ENCODE measurements at regions not wholly inside any gene's neighbourhood (a gene's known extent, or its start where the extent isn't known, plus 50 kb on each side); places are given as distances from the start of the nearest gene placed in this dataset.
"Not testable (repeated sequence)": the region's sequence is repeated elsewhere in the genome, so short reads cannot be mapped to it uniquely, and the experiment has no call there.

DNA sequence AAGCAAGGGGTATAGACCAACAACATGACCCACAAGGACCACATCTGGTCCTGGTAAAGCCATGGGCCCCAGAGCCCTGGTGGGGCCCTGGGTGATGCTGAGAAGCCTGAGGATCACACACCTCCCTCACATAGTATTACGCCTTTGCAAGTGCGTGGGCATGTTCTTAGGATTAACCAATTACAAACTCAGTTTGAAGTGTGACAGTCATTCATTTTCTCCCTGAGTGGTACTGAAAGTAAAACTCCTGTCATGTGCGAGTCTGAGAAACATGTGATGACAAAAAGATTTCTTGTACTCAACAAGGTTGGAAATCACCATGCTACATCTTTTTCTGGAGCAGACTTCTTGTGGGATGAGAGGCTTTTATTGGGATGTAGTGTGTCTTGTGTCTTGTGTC, 315.3 kb upstream of the DUSP10 start:
- no peak for DNase-seq

DNA sequence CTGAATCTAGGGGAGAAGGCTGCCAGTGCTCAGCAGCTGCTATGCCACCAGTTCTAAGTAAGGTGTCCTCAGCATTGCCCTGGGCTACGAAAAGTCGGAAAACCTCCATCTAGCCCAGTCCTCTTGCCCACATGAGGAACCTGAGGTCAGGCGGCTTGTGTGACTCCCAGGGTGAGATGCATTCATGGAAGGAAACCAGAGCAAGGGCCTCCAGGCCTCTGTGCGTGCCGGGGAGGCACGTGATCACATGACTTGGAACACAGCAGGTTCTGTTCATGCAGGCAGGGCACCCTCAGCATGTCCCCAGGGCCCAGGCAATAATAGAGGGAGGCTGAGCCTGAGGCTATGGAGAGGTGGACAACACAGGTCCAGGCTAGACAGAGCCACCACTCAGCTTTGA, 312.5 kb upstream of the DUSP10 start:
- no peak for DNase-seq

DNA sequence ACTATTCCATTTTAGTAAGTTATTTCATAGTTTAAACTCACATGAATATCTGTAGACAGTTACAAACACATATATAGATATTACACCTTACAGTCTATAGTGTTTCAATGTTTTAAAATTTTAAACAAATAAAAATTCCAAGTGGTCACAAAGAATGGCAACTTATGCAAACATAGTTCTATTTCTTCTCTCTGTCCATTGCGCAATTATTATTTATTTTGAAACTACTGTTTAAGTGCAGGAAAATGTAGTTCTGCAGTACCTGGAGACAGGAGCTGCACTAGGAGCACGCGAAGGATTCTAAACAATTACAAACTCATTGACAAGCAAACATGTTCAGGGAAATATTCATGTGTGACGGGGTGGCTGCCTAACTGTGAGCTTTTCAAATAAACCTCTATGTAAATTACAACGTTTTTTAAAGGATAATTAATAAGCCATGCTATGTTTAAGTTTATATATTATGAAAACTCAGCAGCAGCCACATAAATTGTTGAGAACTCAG, 312.0 kb upstream of the DUSP10 start:
- no peak for DNase-seq

DNA sequence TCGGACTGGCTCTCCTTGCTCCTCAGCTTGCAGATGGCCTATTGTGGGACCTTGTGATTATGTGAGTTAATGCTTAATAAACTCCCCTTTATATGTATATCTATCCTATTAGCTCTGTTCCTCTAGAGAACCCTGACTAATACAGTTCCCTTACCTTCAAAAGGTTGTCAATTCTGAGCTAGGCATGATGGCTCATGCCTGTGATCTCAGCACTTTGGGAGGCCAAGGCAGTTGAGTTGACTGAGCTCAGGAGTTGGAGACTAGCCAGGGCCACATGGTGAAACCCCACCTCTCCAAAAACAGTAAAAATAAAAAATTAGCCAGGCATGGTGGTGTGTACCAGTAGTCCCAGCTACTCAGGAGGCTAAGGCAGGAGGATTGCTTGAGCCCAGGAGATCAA, 309.4 kb upstream of the DUSP10 start:
- DNase-seq: not testable (repeated sequence)

DNA sequence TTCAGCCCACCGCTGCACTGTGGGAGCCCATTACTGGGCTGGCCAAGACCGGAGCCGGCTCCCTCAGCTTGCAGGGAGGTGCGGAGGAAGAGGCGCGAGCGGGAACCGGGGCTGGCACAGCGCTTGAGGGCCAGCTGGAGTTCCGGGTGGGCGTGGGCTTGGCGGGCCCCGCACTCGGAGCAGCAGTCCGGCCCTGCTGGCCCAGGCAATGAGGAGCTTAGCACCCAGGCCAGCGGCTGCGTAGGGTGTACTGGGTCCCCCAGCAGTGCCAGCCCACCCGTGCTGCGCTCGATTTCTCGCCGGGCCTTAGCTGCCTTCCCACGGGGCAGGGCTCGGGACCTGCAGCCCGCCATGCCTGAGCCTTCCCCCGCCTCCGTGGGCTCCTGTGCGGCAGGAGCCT, 307.8 kb upstream of the DUSP10 start:
- not testable (repeated sequence) for DNase-seq

DNA sequence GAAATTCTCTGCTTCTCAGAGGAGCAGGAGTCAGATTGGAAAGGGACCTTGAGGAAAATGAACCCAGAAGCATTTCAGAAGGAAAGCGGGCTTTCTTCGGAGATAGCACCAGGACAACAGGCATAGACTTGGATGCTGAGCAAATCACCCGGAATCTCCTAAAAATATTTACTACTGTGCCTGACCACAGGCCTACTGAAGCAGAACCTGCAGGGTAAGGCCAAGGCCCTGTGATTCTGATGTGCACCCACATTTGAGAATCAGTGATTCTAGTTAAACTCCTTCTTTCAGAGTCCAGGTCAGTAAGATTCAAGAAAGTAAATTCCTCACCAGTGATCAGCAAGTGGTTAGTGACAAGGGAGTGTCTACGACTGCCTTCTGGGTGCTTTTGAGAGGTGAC, 307.3 kb upstream of the DUSP10 start:
- no peak for DNase-seq

DNA sequence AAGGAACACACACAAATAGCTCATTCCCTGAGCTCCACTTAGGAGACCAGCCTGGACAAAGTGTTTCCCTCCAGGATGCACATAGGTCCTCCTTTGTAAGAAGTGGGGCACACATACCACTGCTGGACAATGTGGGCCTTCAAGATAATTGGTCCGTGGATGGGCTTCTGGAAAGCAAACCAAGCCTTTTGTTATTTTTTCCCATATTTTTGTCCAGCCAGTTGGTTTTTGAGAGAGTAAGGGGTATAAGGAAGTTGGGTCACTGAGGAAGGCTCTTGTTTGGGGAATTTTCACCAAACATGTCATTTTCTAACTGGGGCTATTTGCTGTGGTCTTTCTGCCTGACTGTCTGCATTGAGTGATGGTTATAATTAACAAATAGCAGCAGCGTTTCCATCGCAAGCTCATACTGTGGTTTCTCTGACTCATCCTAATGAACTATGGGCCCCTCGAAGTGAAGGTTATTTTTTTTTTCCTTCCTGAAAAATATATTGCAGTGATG, 306.3 kb upstream of the DUSP10 start:
- DNase-seq: no peak

DNA sequence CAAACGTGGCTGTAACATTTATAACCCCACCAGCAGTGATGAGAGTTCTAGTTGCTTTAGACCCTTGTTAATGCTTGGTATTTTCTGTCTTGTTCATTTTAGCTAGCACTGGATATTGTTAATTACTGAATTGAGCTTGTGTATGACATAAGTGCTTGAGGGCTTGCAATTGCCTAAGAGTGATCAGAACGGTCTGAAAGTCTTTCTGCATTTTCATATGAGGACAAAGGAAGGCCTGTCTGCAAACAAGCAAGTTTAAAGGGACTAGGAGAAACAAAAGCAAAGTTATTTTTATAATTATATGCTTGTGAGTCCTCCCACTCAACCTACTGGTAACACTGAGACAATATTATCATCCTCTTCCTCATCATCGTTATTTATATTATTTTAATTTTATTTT, 305.5 kb upstream of the DUSP10 start:
- DNase-seq: no peak

DNA sequence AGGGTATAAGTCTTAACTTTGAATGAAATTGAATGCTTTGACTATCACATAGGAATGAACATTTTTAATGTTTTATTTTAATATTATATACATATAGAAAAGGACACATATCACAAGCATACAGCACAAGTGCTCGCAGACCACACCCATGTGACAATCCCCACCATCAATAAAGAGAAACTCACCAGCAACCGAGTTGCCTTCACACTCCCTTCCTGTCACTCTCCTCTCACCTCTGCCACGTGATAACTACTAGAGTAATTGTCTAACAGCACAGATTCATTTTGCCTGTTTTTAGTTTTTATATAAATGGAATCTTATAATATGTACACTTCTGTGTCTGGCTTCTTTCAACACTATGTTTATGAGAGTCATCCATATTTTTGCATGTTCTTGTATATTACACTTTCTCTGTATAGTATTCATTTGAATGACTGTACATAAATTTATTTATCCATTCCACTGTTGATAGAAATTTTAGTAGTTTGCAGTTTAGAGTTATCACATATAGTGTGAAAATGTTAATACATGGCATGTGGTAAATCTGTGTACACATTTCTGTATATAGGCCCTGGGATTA, 304.9 kb upstream of the DUSP10 start:
- no peak for DNase-seq

DNA sequence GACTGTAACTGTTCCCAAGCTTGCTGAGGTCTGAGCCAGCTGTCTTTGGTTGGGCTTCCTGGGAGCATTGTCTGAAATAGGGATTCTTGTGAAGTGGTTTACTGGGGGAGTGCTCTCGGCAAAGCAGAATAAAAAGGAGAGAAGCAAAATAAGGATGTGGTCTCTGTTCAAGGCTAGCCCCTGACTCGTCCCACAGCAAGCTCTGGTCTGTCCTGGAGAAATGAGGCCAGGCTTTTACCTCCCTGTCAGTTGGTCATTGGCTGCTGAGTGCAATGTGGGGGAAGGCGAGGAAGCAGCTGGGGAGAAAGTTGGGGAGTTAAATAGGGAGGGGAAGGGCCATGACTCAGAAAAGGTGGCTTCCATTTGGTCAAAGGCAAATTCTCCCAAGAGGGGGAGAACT, 303.9 kb upstream of the DUSP10 start:
- DNase-seq: no peak

DNA sequence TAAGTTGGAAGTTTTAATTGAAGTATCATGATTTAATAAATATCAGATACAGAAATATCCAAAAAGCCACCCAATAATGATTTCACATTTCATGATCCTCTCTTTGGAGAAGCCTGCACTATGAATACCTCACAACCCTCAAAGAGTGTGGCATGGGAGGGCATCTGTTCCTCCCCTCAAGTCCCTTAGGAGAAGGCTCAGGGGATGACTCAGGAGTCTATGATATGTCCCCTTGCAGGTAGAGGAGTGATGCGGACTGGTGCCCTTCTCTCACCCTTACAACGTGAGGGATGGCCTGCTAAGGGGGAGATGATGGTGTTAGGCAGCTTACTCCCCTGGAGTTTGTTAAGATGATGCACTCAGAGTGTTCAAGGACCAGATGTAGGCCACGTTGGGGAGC, 303.3 kb upstream of the DUSP10 start:
- DNase-seq: no peak

DNA sequence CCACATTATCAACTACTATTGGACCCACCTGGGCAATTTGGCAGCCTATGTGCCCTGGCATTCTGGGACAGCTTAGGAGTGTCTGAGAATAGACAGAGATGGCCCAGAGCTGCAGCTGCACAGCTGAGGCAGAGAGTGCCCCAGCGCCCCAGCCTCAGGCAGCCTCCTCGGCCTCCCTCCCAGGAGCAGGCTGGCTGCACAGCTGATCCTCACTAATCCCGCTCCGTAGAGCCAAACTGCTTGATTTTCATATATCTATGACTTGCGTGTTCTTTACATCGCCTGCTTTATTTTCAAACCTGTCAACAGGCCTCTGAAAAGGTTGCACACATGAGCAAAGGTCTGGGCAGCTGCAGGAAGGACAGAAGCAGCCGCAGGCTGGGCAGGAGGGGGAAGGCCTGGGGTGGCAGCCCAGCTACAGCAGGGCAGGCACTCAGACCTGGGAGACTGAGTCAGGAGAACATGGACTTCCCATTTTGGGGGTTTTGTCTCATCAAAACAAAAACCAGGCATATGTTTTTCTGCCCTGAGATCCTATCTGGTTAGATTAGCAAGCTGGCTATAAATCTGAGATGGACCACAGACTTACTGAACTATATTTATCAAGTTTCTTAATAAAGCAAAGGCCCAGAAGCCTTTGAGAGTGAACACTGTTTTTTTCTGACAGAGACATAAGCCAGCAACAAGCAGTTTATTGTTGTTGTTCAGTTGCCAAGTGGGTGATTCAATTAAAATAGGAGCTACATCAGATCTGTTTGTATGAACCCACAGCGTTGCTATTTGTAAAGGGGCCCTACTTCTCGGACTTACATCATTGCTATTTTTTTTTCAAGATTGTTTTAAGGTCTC, 301.8 kb upstream of the DUSP10 start:
- DNase-seq: no peak

DNA sequence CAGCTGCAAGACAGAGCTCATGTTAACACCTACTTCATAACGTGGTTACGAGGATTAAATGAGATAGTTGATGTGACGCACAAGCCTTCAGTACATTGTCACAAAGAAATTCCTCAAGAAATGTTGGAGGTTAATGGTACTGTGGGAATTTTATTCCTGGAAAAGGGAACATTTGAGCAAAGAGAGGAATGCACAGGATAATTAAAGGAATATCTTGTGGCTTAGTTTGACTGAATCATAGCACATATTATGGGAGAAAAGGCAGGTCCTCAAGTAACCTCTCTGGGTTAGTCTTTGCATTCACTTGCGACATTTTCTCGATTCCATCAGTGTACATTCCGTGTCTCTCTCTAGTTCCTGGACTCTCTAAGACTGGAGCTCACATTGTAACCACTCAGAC, 300.2 kb upstream of the DUSP10 start:
- DNase-seq: no peak

DNA sequence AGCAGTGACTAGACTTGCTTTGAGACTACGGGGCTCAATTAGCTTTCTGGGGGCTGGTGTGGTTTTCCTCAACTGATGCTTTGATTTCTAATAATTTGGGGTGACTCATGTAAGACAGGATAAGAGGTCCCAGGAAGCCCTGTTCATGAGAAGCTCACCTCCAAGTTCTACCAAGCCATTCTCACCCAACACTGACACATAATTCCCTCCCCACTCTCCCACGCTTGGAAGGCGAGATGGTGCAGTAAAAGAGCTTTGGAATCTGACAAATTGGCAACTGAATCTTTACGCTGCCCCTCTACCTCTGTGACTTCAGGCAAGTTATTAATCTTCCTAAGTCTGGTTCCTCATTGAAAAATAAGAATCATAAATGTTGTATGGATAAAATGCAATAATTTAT, 299.1 kb upstream of the DUSP10 start:
- no peak for DNase-seq

DNA sequence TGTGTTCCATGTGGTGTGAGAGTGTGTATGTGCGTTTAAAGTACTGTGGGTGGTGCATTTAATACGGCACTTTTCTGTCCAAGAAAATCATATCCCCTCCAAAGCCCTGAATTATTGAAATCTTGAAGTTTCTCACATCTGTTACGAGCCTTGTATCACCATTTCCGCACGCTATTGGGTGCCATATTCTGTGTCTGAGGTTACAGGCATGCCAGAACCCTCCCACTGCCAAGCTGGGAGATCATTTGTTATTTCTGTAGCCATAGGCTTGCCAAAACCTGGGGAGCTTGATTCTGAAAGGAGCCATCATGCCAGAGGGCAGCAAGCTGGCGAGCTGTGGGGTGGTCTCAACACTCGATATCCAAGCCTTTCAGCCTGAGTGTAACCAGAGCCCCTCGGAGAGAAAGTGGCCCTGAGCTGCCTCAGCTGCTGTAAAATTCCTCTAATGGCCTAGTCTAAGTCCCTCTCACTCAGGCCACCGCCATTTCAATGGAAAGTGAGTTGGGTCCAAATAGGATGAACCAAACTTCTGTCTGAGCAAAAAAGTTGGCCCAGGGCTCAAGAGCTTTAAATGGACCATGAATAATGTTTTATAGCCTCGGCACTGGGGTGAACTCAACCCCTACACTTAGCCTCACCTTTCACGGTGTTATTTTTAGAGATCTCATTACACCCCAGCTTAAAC, 298.4 kb upstream of the DUSP10 start:
- DNase-seq: no peak

DNA sequence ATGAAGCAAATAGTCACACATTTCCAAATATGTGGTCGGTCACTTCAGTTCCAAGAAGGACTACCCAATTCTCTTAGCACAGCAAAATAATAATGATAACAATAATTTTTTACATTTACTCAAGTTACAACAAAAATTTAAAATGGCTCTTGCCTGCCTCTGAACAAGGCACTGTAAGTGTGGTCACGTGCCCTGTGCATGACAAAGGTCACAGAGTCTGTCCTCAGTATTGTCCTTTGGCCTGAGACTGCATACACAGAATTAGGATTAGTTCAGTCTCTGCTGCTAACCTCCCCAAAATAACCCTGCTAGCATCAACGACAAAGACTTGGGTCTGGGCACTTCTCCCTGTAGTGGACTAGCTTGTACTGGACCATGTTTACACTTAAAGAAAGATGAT, 297.1 kb upstream of the DUSP10 start:
- DNase-seq: no peak

DNA sequence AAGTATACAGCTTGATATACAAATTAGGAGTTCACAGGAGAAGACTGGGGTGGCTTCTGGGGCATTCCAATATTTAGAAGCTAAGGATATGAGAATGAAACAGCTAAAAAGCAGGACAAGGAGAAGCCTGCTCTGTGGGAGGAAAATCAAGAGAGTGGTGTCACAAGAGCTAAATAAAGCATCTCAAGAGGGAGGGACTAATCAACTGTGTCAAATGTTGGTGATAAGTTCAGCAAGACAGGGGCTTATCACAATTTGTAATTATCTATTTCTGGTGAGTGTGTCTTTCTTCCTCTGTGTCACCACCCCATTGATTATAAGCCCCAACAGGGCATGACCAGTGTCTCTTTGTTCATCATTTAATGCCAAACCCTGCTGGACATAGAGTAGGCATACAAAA, 295.8 kb upstream of the DUSP10 start:
- DNase-seq: no peak

DNA sequence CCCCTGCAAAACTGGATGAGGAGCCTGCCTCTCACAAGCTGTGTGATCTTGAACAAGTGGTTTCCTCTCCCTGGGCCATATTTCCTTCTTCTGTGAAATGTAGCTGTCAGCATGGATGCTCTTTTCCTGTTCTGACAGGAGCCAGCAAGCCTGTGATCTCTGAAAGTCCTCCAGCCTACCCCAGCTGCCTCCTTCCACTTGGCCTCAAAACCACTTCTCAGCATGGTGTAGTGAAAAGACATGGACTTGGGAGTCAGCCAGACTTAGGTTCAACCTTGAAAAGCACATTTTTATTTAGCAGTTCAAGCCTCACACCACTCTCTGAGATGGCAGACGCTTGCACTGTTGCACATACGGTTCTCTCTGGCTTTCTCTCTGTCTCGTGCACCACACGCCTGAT, 292.9 kb upstream of the DUSP10 start:
- no peak for DNase-seq

DNA sequence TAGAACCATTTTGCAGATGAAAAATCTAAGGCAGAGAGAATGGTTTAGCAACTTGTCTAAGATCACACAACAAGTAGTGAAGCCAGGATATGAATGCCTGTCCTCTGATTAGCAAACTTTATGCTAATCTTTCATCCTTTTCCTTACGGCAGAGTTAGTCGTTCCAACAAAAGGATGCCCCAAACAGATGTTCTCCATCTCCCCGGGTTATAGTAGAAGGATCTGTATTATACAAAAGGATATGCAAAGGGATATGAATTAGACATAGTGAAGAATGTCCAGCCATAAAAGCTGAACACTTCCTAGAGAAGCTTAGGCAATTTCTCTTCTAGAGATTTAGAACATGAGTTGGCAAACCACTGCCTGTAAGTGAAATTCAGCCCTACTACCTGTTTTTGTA, 291.6 kb upstream of the DUSP10 start:
- DNase-seq: no peak

DNA sequence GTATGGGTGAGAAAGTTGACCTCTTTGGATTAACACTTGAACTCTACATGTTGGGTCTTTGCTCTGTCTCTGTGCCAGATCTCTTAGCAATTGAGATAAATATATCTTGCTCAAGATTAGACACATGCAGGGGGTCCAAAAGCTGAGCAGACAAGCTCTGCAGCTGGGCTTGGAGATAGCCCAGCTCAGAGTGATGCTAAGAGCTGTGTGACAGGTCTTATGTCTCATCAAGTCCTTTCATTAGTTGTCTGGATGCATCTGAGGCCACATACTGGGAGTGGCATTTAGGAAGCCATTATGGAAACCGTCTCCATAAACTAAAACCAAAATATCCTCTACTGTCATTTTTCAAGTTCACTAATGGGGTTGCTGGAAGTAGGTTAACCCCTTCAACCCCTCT, 289.4 kb upstream of the DUSP10 start:
- no peak for DNase-seq

DNA sequence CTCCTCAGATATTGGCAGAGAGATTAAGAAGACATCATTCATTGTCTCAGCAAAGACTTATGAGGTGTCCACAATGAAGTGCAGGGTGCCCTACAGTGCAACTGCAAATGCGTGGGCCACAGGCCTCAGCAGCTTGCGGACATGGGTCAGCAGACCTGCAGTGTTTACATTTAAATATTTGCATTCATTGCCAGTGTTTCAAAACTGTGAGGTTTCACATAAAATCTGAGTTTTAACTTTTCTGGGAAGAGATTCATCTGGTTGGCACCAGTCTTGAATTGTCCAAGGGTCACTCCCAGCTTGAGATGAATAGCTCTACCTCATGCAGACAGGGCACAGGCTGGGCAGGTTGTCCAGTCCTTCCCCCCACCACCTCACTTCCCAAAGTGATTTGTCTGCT, 286.8 kb upstream of the DUSP10 start:
- no peak for DNase-seq

DNA sequence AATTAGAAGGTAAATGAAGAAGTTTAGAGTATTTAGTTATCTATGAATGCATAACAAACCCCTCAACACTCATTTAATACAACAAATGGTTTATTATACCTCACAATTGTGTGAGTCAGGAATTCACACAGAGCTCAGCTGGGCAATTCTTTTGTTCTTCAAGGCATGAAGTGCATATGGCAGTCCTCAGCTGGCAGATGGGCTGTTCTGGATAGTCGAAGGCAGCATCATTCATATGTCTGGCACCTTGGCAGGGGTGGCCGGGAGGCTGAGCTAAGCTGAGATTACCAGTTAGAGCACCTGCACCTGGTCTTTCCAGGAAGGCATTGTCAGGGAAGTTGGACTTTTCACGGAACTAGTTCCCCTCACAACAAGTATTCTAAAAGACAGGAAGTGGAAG, 286.2 kb upstream of the DUSP10 start:
- no peak for DNase-seq

DNA sequence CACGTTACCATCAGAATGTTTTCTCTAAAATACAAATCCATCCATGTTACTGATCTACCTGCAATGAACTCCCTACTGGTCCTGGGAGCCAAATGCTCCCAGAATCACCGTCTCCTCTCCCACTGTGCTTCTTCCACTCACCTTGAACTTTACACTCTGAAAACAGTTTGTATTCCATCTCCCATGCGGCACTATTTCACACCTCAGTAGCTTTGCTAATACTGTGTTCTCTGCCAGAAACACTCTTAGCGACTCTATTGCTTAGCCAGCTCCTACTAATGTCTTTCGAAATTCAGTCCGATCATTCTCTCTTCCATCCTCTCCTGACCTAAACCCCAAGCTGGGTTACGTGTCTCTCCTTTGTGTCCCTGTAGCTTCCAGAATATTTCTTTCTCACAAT, 284.4 kb upstream of the DUSP10 start:
- no peak for DNase-seq

DNA sequence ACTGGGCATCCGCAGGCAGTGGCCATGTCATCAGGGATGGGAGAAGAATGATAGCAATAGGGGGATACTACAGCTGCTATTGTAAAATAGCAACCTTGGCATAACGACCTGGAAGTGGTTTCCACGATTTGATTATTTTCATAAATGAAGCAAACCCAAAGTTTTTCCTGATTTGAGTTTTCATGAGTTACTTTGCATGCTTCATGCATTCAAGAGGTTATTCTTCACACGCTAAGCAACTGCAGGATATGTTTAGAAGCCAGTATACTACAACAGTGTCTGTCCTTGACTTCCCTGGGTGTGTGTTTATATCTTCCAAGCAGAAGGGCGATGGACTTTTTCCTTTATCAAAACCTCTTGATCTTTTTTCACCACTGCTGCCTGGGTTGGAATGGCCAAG, 281.1 kb upstream of the DUSP10 start:
- no peak for DNase-seq

All from stimulated activated CD8-positive, alpha-beta memory T cell treated with anti-CD3 and anti-CD28 coated beads, Interleukin-4, amount 100 ng/mL, for 48 hours (primary cell).